ENCODE measurements at regions not wholly inside any gene's neighbourhood (a gene's known extent, or its start where the extent isn't known, plus 50 kb on each side); places are given as distances from the start of the nearest gene placed in this dataset.

- Histone ChIP-seq H3K36me3 (ENCODE audit: control insufficient read depth in 2 of 2, insufficient read depth in 2 of 2, low read length in 1 of 2) (no peaks in the 10 kb centered on the region), H4K20me1 (ENCODE audit: control insufficient read depth, insufficient read depth) (no peaks in the 10 kb centered on the region), H3K27me3 (replicated peaks in 1 of 2; ENCODE audit: control insufficient read depth in 2 of 2, insufficient read depth in 2 of 2, low read length in 1 of 2) (no peaks in the 10 kb centered on the region), H2AFZ (ENCODE audit: control insufficient read depth, low read depth, low read length) (no peak overlapping the region), H3K9me3 (replicated peaks; ENCODE audit: control insufficient read depth, insufficient read depth, low read length) (no peaks in the 10 kb centered on the region), H3K4me1 (ENCODE audit: control insufficient read depth, insufficient read depth, low read length) (no peaks in the 10 kb centered on the region), H3K27ac (ENCODE audit: control insufficient read depth, insufficient read depth) (no peak overlapping the region), H3K4me3 (no peak overlapping the region), H3K9ac (ENCODE audit: control insufficient read depth, insufficient read depth, low read length) (no peak overlapping the region), H3K79me2 (ENCODE audit: control insufficient read depth, insufficient read depth, low read length) (no peaks in the 10 kb centered on the region), H3K4me2 (ENCODE audit: control insufficient read depth, insufficient read depth) (no peak overlapping the region)
- POLR2A ChIA-PET, result no interaction called here
- ATAC-seq, result no peak
- WGBS (ENCODE audit: insufficient coverage, insufficient replicate concordance, low lambda C conversion rate, missing lambda C conversion rate), result 0% methylated on average over 3 of the region's 3 CpGs
- BruUV-seq (replicated peaks), result no TSS peak
- no peak for DNase-seq (ENCODE audit: low read depth, low spot score)
- FAIRE-seq, result no peak
- intact Hi-C loops (cut with micrococcal nuclease; ENCODE audit: unreplicated experiment), result no loop called here
- SMC1A ChIA-PET (ENCODE audit: uncharacterized antibody, unreplicated experiment), result no interaction called here
- in situ Hi-C loops (cut with MboI), result no loop called here
- RAD21 ChIA-PET (ENCODE audit: unreplicated experiment), result no interaction called here
- CTCF ChIA-PET, result no interaction called here
- TF ChIP-seq MLLT1 (IDR thresholded peaks at IDR 0.05) (no peak), NR2F1 (conservative IDR thresholded peaks at IDR 0.05) (no peak), CBX5 (IDR thresholded peaks at IDR 0.05; ENCODE audit: low read depth) (no peak), CHD4 (IDR thresholded peaks at IDR 0.05) (no peak), RCOR1 (conservative IDR thresholded peaks at IDR 0.05; ENCODE audit: low read depth, low read length) (no peak), SMC3 (IDR thresholded peaks at IDR 0.05; ENCODE audit: borderline replicate concordance, low read length) (no peak), GABPA (IDR thresholded peaks at IDR 0.05; ENCODE audit: low read depth) (no peak), JUNB (IDR thresholded peaks at IDR 0.05) (no peak), NFYA (IDR thresholded peaks at IDR 0.05; ENCODE audit: borderline replicate concordance, low read depth, low read length) (no peak), TAF1 (IDR thresholded peaks at IDR 0.05; ENCODE audit: borderline replicate concordance, low read depth, low read length) (no peak), E2F4 (IDR thresholded peaks at IDR 0.05; ENCODE audit: low read depth, low read length) (no peak), MEF2B (IDR thresholded peaks at IDR 0.05; ENCODE audit: partially characterized antibody, poor library complexity, severe bottlenecking) (no peak)
Observed at GRCh38 chr2:137775529-137775928, 188.7 kb upstream of the HNMT start.
